GM23338 (cell line): ENCODE measurements at regions not wholly inside any gene's neighbourhood (a gene's known extent, or its start where the extent isn't known, plus 50 kb on each side); places are given as distances from the start of the nearest gene placed in this dataset.

Experiments used
- ATAC-seq: fragments of 200-7000 bp; cut with Tn5 transposase; 3 replicates; pipeline ENCODE4 v1.9.1; 2020
- DNase-seq: peaks from one replicate; pipeline ENCODE4 v3.0.0-alpha.2; 2015; ENCODE audit warnings: low spot score
- H2AFZ ChIP-seq: fragments of 200-600 bp; sonication (generic); 2 replicates; pipeline ENCODE4 v1.8.0; 2016; ENCODE audit warnings: antibody characterized with exemption, mild to moderate bottlenecking, moderate library complexity
- H3F3A ChIP-seq: fragments of 200-600 bp; sonication (generic); replicated peaks from 2 replicates; pipeline ENCODE4 v1.8.0; 2017; ENCODE audit warnings: antibody characterized with exemption, mixed run types, low read depth
- H3K27ac ChIP-seq: fragments of 200-600 bp; sonication (generic); 2 replicates; pipeline ENCODE4 v1.6.1; 2016; ENCODE audit warnings: low read depth
- H3K27me3 ChIP-seq: fragments of 200-600 bp; sonication (generic); 2 replicates; pipeline ENCODE4 v1.8.0; 2016; ENCODE audit warnings: mild to moderate bottlenecking, mixed run types, moderate library complexity; ENCODE audit not compliant: insufficient read depth
- H3K36me3 ChIP-seq: fragments of 200-600 bp; sonication (generic); 2 replicates; pipeline ENCODE4 v1.8.0; 2016; ENCODE audit warnings: mild to moderate bottlenecking; ENCODE audit not compliant: insufficient read depth
- H3K4me1 ChIP-seq: fragments of 200-600 bp; sonication (generic); 2 replicates; pipeline ENCODE4 v1.8.0; 2016; ENCODE audit warnings: mild to moderate bottlenecking, moderate library complexity; ENCODE audit not compliant: insufficient read depth
- H3K4me2 ChIP-seq: fragments of 200-600 bp; sonication (generic); 2 replicates; pipeline ENCODE4 v1.7.1; 2017; ENCODE audit warnings: mixed run types
- H3K4me3 ChIP-seq: fragments of 200-600 bp; sonication (generic); 2 replicates; pipeline ENCODE4 v1.6.1; 2016; ENCODE audit warnings: mixed run types
- H3K79me2 ChIP-seq: fragments of 200-600 bp; sonication (generic); replicated peaks from 2 replicates; pipeline ENCODE4 v1.8.0; 2017; ENCODE audit warnings: mild to moderate bottlenecking; ENCODE audit not compliant: insufficient read depth
- H3K9me2 ChIP-seq: fragments of 200-600 bp; sonication (generic); 2 replicates; pipeline ENCODE4 v1.8.0; 2017; ENCODE audit not compliant: insufficient read depth
- H4K20me1 ChIP-seq: fragments of 200-600 bp; sonication (generic); replicated peaks from 2 replicates; pipeline ENCODE4 v1.8.0; 2017; ENCODE audit warnings: mild to moderate bottlenecking; ENCODE audit not compliant: insufficient read depth
- H3K27ac Mint-ChIP-seq: 2 replicates; pipeline ENCODE4 v1.8.0; 2020; ENCODE audit warnings: inconsistent platforms, mild to moderate bottlenecking, moderate library complexity, mixed read lengths
- H3K27me3 Mint-ChIP-seq: 3 replicates; pipeline ENCODE4 v1.8.0; 2022; ENCODE audit warnings: low read depth, mild to moderate bottlenecking, moderate library complexity, mixed read lengths, inconsistent platforms; ENCODE audit not compliant: insufficient read depth, poor library complexity
- H3K36me3 Mint-ChIP-seq: 3 replicates; pipeline ENCODE4 v1.8.0; 2021; ENCODE audit warnings: low read depth, mild to moderate bottlenecking, inconsistent platforms, moderate library complexity, mixed read lengths
- H3K4me1 Mint-ChIP-seq: 3 replicates; pipeline ENCODE4 v1.8.0; 2020; ENCODE audit warnings: mild to moderate bottlenecking, inconsistent platforms, mixed read lengths
- H3K4me3 Mint-ChIP-seq: 3 replicates; pipeline ENCODE4 v1.8.0; 2021; ENCODE audit warnings: moderate library complexity, mild to moderate bottlenecking, inconsistent platforms, mixed read lengths
- H3K9me3 Mint-ChIP-seq: 3 replicates; pipeline ENCODE4 v1.8.0; 2020; ENCODE audit warnings: moderate library complexity, mild to moderate bottlenecking, inconsistent platforms, mixed read lengths
- EZH2phosphoT487 ChIP-seq: fragments of 200-600 bp; sonication (generic); IDR thresholded peaks from one replicate; pipeline ENCODE4 v1.8.1; 2018; ENCODE audit warnings: antibody characterized with exemption; ENCODE audit not compliant: unreplicated experiment
- TF ChIP-seq, protein P1 (sequence below): IDR thresholded peaks from one replicate; pipeline ENCODE4 v1.6.1; 2018; ENCODE audit warnings: antibody characterized with exemption; ENCODE audit not compliant: unreplicated experiment
- TF ChIP-seq, protein P2 (sequence below), 2 experiments: fragments of 200-600 bp in 1 of 2; sonication (generic) in 1 of 2; conservative IDR thresholded peaks; 2 replicates each; pipeline versions ENCODE4 v1.5.1 to v1.6.1; 2016 to 2017; ENCODE audit warnings: antibody characterized with exemption in 2 of 2, low read depth in 2 of 2, mild to moderate bottlenecking in 2 of 2, moderate library complexity in 1 of 2
- TF ChIP-seq, protein P3 (sequence below): fragments of 250-450 bp; sonication (Bioruptor Pico); IDR thresholded peaks from 2 replicates; pipeline ENCODE4 v1.5.0; 2020; ENCODE audit warnings: mild to moderate bottlenecking, moderate library complexity

DNA sequence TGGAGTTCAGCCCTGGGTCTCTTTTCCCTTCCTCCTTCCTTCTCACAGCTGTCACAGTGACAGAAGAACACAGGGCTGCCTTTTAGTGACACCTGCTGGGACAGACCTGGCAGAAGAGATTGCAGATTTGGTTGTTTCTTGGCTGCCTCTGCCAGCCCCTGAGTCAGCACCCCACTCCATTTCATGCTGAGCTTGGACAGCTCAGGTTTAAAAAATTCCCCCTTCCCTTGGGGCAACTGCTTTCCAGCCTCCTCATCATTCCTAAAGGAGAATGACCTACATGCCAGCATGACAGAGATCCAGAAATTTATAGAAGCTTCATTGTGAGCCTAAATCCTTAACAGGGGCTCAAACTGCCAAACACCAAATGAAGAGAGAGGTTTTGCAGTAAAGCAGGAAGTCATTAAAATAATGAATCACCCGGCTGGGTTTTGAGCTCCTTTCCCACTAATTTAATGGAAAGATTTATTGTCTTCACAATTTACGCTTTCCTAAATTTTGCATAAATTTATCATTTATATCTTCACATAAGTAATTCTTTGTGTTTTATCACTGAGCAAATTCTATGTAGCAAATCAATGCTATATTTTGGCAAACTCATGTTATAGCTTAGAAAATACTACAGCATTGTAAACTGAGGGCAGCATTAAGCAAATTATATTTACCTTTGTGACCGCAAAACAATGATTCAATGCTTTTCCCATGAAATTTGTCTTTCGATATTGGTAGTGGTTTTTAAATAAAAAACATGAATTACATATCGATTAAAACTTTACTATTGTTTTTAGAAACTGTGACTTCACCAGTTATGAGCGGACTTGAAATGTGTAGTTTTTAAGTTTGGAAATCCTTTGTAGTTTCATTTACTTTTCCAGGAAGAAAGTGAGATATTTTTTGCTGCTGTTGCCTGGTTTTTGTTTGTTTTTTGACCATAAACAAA lies 399.5 kb upstream of the ANKRD30A start:
- H3K9me3 Mint-ChIP-seq = peaks cover 3% of the 10 kb centered on the region; the same call in 1 of the 3 replicates
- TF ChIP-seq, protein P1, sequence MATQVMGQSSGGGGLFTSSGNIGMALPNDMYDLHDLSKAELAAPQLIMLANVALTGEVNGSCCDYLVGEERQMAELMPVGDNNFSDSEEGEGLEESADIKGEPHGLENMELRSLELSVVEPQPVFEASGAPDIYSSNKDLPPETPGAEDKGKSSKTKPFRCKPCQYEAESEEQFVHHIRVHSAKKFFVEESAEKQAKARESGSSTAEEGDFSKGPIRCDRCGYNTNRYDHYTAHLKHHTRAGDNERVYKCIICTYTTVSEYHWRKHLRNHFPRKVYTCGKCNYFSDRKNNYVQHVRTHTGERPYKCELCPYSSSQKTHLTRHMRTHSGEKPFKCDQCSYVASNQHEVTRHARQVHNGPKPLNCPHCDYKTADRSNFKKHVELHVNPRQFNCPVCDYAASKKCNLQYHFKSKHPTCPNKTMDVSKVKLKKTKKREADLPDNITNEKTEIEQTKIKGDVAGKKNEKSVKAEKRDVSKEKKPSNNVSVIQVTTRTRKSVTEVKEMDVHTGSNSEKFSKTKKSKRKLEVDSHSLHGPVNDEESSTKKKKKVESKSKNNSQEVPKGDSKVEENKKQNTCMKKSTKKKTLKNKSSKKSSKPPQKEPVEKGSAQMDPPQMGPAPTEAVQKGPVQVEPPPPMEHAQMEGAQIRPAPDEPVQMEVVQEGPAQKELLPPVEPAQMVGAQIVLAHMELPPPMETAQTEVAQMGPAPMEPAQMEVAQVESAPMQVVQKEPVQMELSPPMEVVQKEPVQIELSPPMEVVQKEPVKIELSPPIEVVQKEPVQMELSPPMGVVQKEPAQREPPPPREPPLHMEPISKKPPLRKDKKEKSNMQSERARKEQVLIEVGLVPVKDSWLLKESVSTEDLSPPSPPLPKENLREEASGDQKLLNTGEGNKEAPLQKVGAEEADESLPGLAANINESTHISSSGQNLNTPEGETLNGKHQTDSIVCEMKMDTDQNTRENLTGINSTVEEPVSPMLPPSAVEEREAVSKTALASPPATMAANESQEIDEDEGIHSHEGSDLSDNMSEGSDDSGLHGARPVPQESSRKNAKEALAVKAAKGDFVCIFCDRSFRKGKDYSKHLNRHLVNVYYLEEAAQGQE = no peak
- TF ChIP-seq EZH2phosphoT487 = no peak
- TF ChIP-seq, protein P2, sequence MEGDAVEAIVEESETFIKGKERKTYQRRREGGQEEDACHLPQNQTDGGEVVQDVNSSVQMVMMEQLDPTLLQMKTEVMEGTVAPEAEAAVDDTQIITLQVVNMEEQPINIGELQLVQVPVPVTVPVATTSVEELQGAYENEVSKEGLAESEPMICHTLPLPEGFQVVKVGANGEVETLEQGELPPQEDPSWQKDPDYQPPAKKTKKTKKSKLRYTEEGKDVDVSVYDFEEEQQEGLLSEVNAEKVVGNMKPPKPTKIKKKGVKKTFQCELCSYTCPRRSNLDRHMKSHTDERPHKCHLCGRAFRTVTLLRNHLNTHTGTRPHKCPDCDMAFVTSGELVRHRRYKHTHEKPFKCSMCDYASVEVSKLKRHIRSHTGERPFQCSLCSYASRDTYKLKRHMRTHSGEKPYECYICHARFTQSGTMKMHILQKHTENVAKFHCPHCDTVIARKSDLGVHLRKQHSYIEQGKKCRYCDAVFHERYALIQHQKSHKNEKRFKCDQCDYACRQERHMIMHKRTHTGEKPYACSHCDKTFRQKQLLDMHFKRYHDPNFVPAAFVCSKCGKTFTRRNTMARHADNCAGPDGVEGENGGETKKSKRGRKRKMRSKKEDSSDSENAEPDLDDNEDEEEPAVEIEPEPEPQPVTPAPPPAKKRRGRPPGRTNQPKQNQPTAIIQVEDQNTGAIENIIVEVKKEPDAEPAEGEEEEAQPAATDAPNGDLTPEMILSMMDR (conservative IDR thresholded peaks at IDR 0.05; ENCODE audit: low read depth in 2 of 2) = peak; percentile 29 to 82; a peak in 2 of 4 replicates
- Histone ChIP-seq H3K36me3 (no peaks in the 10 kb centered on the region), H3K4me3 (no peak overlapping the region), H3F3A (no peaks in the 10 kb centered on the region), H3K27me3 (no peaks in the 10 kb centered on the region), H4K20me1 (no peaks in the 10 kb centered on the region), H3K4me2 (no peak overlapping the region), H3K27ac (no peak overlapping the region), H3K79me2 (no peaks in the 10 kb centered on the region), H3K9me2 (no peaks in the 10 kb centered on the region), H3K4me1 (peaks cover 9% of the 10 kb centered on the region), H2AFZ (no peak overlapping the region)
- peaks cover 2% of the 10 kb centered on the region for H3K27me3 Mint-ChIP-seq
- peaks cover 15% of the 10 kb centered on the region for H3K4me1 Mint-ChIP-seq
- DNase-seq (peak; percentile 82), ATAC-seq (peak; percentile 99)
- no peaks in the 10 kb centered on the region for H3K36me3 Mint-ChIP-seq
- H3K27ac Mint-ChIP-seq = peak overlapping the region; percentile 57
- no peak overlapping the region for H3K4me3 Mint-ChIP-seq

DNA sequence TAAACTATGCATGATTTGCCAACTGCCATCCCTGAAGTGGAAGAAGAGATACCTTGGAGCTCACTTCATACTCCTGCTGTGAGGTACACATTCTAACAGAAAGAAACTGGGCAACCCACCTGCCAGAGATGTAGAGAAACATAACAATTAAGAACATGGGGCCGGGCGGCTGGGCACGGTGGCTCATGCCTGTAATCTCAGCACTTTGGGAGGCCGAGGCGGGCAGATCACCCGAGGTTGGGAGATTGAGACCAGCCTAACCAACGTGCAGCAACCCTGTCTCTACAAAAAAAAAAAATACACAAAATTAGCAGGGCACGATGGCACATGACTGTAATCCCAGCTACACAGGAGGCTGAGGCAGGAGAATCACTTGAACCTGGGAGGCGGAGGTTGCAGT lies 402.6 kb upstream of the ANKRD30A start:
- Mint-ChIP-seq H3K27me3 (peaks cover 4% of the 10 kb centered on the region), H3K9me3 (no peaks in the 10 kb centered on the region), H3K36me3 (no peaks in the 10 kb centered on the region), H3K4me3 (no peak overlapping the region), H3K27ac (no peak overlapping the region), H3K4me1 (peaks cover 15% of the 10 kb centered on the region)
- H3K36me3 ChIP-seq = no peaks in the 10 kb centered on the region
- DNase-seq (no peak), ATAC-seq (no peak)
- H3K4me2 ChIP-seq = no peak overlapping the region
- no peak overlapping the region for H3K4me3 ChIP-seq
- H3K27me3 ChIP-seq = no peaks in the 10 kb centered on the region
- TF ChIP-seq, protein P3, sequence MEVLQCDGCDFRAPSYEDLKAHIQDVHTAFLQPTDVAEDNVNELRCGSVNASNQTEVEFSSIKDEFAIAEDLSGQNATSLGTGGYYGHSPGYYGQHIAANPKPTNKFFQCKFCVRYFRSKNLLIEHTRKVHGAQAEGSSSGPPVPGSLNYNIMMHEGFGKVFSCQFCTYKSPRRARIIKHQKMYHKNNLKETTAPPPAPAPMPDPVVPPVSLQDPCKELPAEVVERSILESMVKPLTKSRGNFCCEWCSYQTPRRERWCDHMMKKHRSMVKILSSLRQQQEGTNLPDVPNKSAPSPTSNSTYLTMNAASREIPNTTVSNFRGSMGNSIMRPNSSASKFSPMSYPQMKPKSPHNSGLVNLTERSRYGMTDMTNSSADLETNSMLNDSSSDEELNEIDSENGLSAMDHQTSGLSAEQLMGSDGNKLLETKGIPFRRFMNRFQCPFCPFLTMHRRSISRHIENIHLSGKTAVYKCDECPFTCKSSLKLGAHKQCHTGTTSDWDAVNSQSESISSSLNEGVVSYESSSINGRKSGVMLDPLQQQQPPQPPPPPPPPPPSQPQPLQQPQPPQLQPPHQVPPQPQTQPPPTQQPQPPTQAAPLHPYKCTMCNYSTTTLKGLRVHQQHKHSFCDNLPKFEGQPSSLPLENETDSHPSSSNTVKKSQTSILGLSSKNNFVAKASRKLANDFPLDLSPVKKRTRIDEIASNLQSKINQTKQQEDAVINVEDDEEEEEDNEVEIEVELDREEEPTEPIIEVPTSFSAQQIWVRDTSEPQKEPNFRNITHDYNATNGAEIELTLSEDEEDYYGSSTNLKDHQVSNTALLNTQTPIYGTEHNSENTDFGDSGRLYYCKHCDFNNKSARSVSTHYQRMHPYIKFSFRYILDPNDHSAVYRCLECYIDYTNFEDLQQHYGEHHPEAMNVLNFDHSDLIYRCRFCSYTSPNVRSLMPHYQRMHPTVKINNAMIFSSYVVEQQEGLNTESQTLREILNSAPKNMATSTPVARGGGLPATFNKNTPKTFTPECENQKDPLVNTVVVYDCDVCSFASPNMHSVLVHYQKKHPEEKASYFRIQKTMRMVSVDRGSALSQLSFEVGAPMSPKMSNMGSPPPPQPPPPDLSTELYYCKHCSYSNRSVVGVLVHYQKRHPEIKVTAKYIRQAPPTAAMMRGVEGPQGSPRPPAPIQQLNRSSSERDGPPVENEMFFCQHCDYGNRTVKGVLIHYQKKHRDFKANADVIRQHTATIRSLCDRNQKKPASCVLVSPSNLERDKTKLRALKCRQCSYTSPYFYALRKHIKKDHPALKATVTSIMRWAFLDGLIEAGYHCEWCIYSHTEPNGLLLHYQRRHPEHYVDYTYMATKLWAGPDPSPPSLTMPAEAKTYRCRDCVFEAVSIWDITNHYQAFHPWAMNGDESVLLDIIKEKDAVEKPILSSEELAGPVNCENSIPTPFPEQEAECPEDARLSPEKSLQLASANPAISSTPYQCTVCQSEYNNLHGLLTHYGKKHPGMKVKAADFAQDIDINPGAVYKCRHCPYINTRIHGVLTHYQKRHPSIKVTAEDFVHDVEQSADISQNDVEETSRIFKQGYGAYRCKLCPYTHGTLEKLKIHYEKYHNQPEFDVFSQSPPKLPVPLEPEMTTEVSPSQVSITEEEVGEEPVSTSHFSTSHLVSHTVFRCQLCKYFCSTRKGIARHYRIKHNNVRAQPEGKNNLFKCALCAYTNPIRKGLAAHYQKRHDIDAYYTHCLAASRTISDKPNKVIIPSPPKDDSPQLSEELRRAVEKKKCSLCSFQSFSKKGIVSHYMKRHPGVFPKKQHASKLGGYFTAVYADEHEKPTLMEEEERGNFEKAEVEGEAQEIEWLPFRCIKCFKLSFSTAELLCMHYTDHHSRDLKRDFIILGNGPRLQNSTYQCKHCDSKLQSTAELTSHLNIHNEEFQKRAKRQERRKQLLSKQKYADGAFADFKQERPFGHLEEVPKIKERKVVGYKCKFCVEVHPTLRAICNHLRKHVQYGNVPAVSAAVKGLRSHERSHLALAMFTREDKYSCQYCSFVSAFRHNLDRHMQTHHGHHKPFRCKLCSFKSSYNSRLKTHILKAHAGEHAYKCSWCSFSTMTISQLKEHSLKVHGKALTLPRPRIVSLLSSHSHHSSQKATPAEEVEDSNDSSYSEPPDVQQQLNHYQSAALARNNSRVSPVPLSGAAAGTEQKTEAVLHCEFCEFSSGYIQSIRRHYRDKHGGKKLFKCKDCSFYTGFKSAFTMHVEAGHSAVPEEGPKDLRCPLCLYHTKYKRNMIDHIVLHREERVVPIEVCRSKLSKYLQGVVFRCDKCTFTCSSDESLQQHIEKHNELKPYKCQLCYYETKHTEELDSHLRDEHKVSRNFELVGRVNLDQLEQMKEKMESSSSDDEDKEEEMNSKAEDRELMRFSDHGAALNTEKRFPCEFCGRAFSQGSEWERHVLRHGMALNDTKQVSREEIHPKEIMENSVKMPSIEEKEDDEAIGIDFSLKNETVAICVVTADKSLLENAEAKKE (CRISPR knock-in tag) = no peak
- no peak overlapping the region for H3K27ac ChIP-seq
- H3K9me2 ChIP-seq = no peaks in the 10 kb centered on the region
- H3K79me2 ChIP-seq = no peaks in the 10 kb centered on the region
- no peak overlapping the region; the same call in 1 of the 2 replicates for H2AFZ ChIP-seq
- no peaks in the 10 kb centered on the region for H3F3A ChIP-seq
- peaks cover 9% of the 10 kb centered on the region for H3K4me1 ChIP-seq
- no peaks in the 10 kb centered on the region for H4K20me1 ChIP-seq
